HCT116 (cell line): ENCODE measurements at regions not wholly inside any gene's neighbourhood (a gene's known extent, or its start where the extent isn't known, plus 50 kb on each side); places are given as distances from the start of the nearest gene placed in this dataset.

Experiments
- ATAC-seq: fragments of 200-7000 bp; cut with Tn5 transposase; 2 replicates; pipeline ENCODE4 v1.9.1; 2020; ENCODE audit warnings: mild to moderate bottlenecking, moderate library complexity
- BruUV-seq: library from RNA; stranded (reverse); fragments of 400-500 nt; replicated peaks from 2 replicates; lab custom pipeline; 2021; lab: Mats Ljungman, UMichigan
- CTCF ChIA-PET: fragments of 300-600 bp; sonication (Branson Sonifier 250); formaldehyde crosslinking; loops from one replicate; lab custom pipeline; 2021; ENCODE audit warnings: antibody characterized with exemption; lab: Charles Lee
- POLR2A ChIA-PET: fragments of 300-600, 350-600 bp; sonication (Branson Sonifier 250); formaldehyde crosslinking; loops from one replicate; lab custom pipeline; 2021; ENCODE audit warnings: antibody characterized with exemption; lab: Charles Lee
- RAD21 ChIA-PET, 2 experiments: fragments of 300-600 bp; sonication (Branson Sonifier 250); formaldehyde crosslinking; loops; one replicate each; lab custom pipeline; 2023; ENCODE audit warnings: low total read pairs in 2 of 2; ENCODE audit not compliant: uncharacterized antibody in 2 of 2, unreplicated experiment in 2 of 2, low non-redundant PET in 1 of 2; lab: Charles Lee
- DNase-seq: peaks from one replicate; pipeline ENCODE4 v3.0.0-alpha.2; 2010; ENCODE audit warnings: low read depth, low spot score
- H2AFZ ChIP-seq: fragments of 200-600 bp; shearing (Covaris generic), sonication (generic); 2 replicates; pipeline ENCODE4 v1.6.1; 2017; ENCODE audit warnings: low read depth, mixed run types, mixed read lengths, antibody characterized with exemption, low read length; ENCODE audit not compliant: poor library complexity, severe bottlenecking
- H3K27ac ChIP-seq: 2 replicates; pipeline ENCODE4 v1.5.1; 2012; ENCODE audit warnings: low read depth, low read length
- H3K27me3 ChIP-seq: fragments of 200-600 bp; sonication (generic); 2 replicates; pipeline ENCODE4 v1.6.1; 2016; ENCODE audit warnings: mixed run types, low read length, mixed read lengths; ENCODE audit not compliant: insufficient read depth
- H3K36me3 ChIP-seq, 2 experiments: fragments of 200-500 bp in 1 of 2; fragments of 200-600 bp in 1 of 2; sonication (Bioruptor generic) in 1 of 2; sonication (generic) in 1 of 2; 2 replicates each; pipeline versions ENCODE4 v1.5.1 to v1.6.1; 2014 to 2016; ENCODE audit warnings: low read length in 2 of 2, inconsistent platforms in 1 of 2, mixed read lengths in 1 of 2, mixed run types in 1 of 2; ENCODE audit not compliant: insufficient read depth in 2 of 2, control insufficient read depth in 1 of 2
- H3K4me1 ChIP-seq, 2 experiments: fragments of 200-600 bp in 1 of 2; sonication (generic) in 1 of 2; 2 replicates each; pipeline versions ENCODE4 v1.5.1 to v1.6.1; 2012 to 2017; ENCODE audit warnings: low read length in 2 of 2, inconsistent platforms in 1 of 2, mild to moderate bottlenecking in 1 of 2, mixed read lengths in 1 of 2, mixed run types in 1 of 2, moderate library complexity in 1 of 2; ENCODE audit not compliant: insufficient read depth in 2 of 2, control insufficient read depth in 1 of 2
- H3K4me2 ChIP-seq: fragments of 200-600 bp; sonication (generic); 2 replicates; pipeline ENCODE4 v1.6.1; 2017; ENCODE audit warnings: mixed run types, low read length, mixed read lengths
- H3K4me3 ChIP-seq, 2 experiments: fragments of 200-600 bp in 1 of 2; sonication (generic) in 1 of 2; replicated peaks in 1 of 2; 2 replicates each; pipeline ENCODE4 v1.5.1; 2011 to 2016; ENCODE audit warnings: low read length in 2 of 2, control low read depth in 1 of 2, low read depth in 1 of 2, mild to moderate bottlenecking in 1 of 2, mixed read lengths in 1 of 2, mixed run types in 1 of 2
- H3K79me2 ChIP-seq: fragments of 200-600 bp; sonication (generic); 2 replicates; pipeline ENCODE4 v1.6.1; 2017; ENCODE audit warnings: mild to moderate bottlenecking, mixed run types, low read length, moderate library complexity, mixed read lengths; ENCODE audit not compliant: insufficient read depth
- H3K9ac ChIP-seq: fragments of 200-600 bp; sonication (generic); 2 replicates; pipeline ENCODE4 v1.6.1; 2016; ENCODE audit warnings: low read length, mixed read lengths
- H3K9me2 ChIP-seq: fragments of 200-600 bp; sonication (generic), shearing (Covaris generic); 2 replicates; pipeline ENCODE4 v1.6.1; 2017; ENCODE audit warnings: mixed run types, mild to moderate bottlenecking, moderate library complexity; ENCODE audit not compliant: insufficient read depth
- H3K9me3 ChIP-seq, 2 experiments: fragments of 200-500 bp in 1 of 2; fragments of 200-600 bp in 1 of 2; sonication (Bioruptor generic) in 1 of 2; sonication (generic) in 1 of 2; 2 replicates each; pipeline ENCODE4 v1.6.1; 2014 to 2017; ENCODE audit warnings: low read length in 2 of 2, mixed read lengths in 2 of 2, inconsistent platforms in 1 of 2, low read depth in 1 of 2, mild to moderate bottlenecking in 1 of 2, mixed run types in 1 of 2, moderate library complexity in 1 of 2; ENCODE audit not compliant: control insufficient read depth in 1 of 2, insufficient read depth in 1 of 2
- H4K20me1 ChIP-seq: fragments of 200-600 bp; sonication (generic), shearing (Covaris generic); 2 replicates; pipeline ENCODE4 v1.6.1; 2017; ENCODE audit warnings: mixed run types, mild to moderate bottlenecking, moderate library complexity; ENCODE audit not compliant: insufficient read depth
- ATF3 ChIP-seq: IDR thresholded peaks from 2 replicates; pipeline ENCODE4 v1.6.1; 2012
- CEBPB ChIP-seq: IDR thresholded peaks from 2 replicates; pipeline ENCODE4 v1.6.1; 2012; ENCODE audit warnings: low read depth
- ELF1 ChIP-seq: IDR thresholded peaks from 2 replicates; pipeline ENCODE4 v1.6.1; 2012; ENCODE audit warnings: low read depth, borderline replicate concordance
- EZH2 ChIP-seq: fragments of 200-600 bp; sonication (generic); IDR thresholded peaks from 2 replicates; pipeline ENCODE4 v1.6.1; 2017; ENCODE audit warnings: antibody characterized with exemption, mixed run types
- FOSL1 ChIP-seq: IDR thresholded peaks from 2 replicates; pipeline ENCODE4 v1.6.1; 2012; ENCODE audit warnings: low read depth
- JUND ChIP-seq: IDR thresholded peaks from 2 replicates; pipeline ENCODE4 v1.6.1; 2012
- MAX ChIP-seq: IDR thresholded peaks from 2 replicates; pipeline ENCODE4 v1.6.1; 2012
- POLR2A ChIP-seq: IDR thresholded peaks from 2 replicates; pipeline ENCODE4 v1.7.0; 2011; ENCODE audit warnings: borderline replicate concordance; ENCODE audit not compliant: insufficient read depth, insufficient read length; ENCODE audit errors: extremely low read depth
- REST ChIP-seq: IDR thresholded peaks from 2 replicates; pipeline ENCODE4 v1.6.1; 2012; ENCODE audit warnings: low read depth
- SP1 ChIP-seq: IDR thresholded peaks from 2 replicates; pipeline ENCODE4 v1.6.1; 2012; ENCODE audit warnings: low read depth
- TCF7L2 ChIP-seq: IDR thresholded peaks from 2 replicates; pipeline ENCODE4 v1.7.0; 2011; ENCODE audit warnings: borderline replicate concordance, inconsistent platforms; ENCODE audit not compliant: insufficient read depth, insufficient read length; ENCODE audit errors: extremely low read depth
- YY1 ChIP-seq: IDR thresholded peaks from 2 replicates; pipeline ENCODE4 v1.6.1; 2011; ENCODE audit warnings: low read length, low read depth, moderate library complexity, mild to moderate bottlenecking; ENCODE audit not compliant: insufficient replicate concordance; ENCODE audit errors: extremely low read depth
- ZNF274 ChIP-seq: fragments of 200-500 bp; sonication (Bioruptor generic); IDR thresholded peaks from 2 replicates; pipeline ENCODE4 v1.6.1; 2014; ENCODE audit warnings: mild to moderate bottlenecking, low read depth, low read length, inconsistent platforms
- intact Hi-C: fragments of 100-400 bp; cut with micrococcal nuclease; formaldehyde crosslinking; loops from 2 replicates; pipeline ENCODE4 v1.10.0; 2022

GRCh38 chr5:144549580-144549979 is 378.9 kb downstream of the KCTD16 start:
- Histone ChIP-seq H3K4me1 (no peaks in the 10 kb centered on the region), H3K9me3 (no peaks in the 10 kb centered on the region), H2AFZ (no peak overlapping the region), H3K27ac (no peak overlapping the region), H4K20me1 (no peaks in the 10 kb centered on the region), H3K4me3 (no peak overlapping the region), H3K79me2 (no peaks in the 10 kb centered on the region), H3K9me2 (no peaks in the 10 kb centered on the region), H3K9ac (no peak overlapping the region), H3K36me3 (no peaks in the 10 kb centered on the region), H3K4me2 (no peak overlapping the region), H3K27me3 (no peaks in the 10 kb centered on the region)
- no peak for TF ChIP-seq FOSL1
- TF ChIP-seq ELF1 = no peak
- no peak for TF ChIP-seq REST
- no peak for TF ChIP-seq ATF3
- no peak for TF ChIP-seq YY1
- no peak for TF ChIP-seq ZNF274
- TF ChIP-seq SP1 = no peak
- TF ChIP-seq MAX = no peak
- TF ChIP-seq TCF7L2 = no peak
- no peak for TF ChIP-seq JUND
- TF ChIP-seq EZH2 = no peak
- no peak for TF ChIP-seq CEBPB
- TF ChIP-seq POLR2A = no peak
- POLR2A ChIA-PET = no interaction called here
- CTCF ChIA-PET = no interaction called here
- DNase-seq = no peak
- intact Hi-C loops = no loop called here
- RAD21 ChIA-PET = no interaction called here
- no peak for ATAC-seq
- no TSS peak for BruUV-seq
